ENCODE measurements at regions not wholly inside any gene's neighbourhood (a gene's known extent, or its start where the extent isn't known, plus 50 kb on each side); places are given as distances from the start of the nearest gene placed in this dataset.

- Histone ChIP-seq H3K4me1 (ENCODE audit: insufficient read depth, low read length) (peaks cover 3% of the 10 kb centered on the region), H3K36me3 (ENCODE audit: insufficient read depth, low read length) (no peaks in the 10 kb centered on the region), H3K27ac (ENCODE audit: low read depth, low read length) (no peak overlapping the region), H3K4me3 (ENCODE audit: insufficient read depth, low read depth, low read length) (no peak overlapping the region), H3K79me2 (ENCODE audit: insufficient read depth, low read length) (no peaks in the 10 kb centered on the region), H3K9ac (ENCODE audit: low read length) (no peak overlapping the region), H3K9me3 (ENCODE audit: insufficient read depth, low read depth, low read length) (no peaks in the 10 kb centered on the region), H3K4me2 (ENCODE audit: low read length) (no peak overlapping the region), H4K20me1 (ENCODE audit: insufficient read depth, low read length) (no peaks in the 10 kb centered on the region), H2AFZ (ENCODE audit: low read depth, low read length) (no peak overlapping the region), H3K27me3 (ENCODE audit: insufficient read depth, low read length) (no peaks in the 10 kb centered on the region)
- no peaks in the 10 kb centered on the region for H3K27me3 Mint-ChIP-seq (ENCODE audit: low read depth, unreplicated experiment)
- FAIRE-seq (no peak), DNase-seq (ENCODE audit: low read depth) (no peak)
- H3K9me3 Mint-ChIP-seq (ENCODE audit: unreplicated experiment): no peaks in the 10 kb centered on the region
- H3K27ac Mint-ChIP-seq (ENCODE audit: unreplicated experiment): no peak overlapping the region
- no peaks in the 10 kb centered on the region for H3K4me1 Mint-ChIP-seq (ENCODE audit: low read depth, unreplicated experiment)
- TF ChIP-seq EZH2 (IDR thresholded peaks at IDR 0.05; ENCODE audit: insufficient read depth, low read length) (no peak), CTCF (IDR thresholded peaks at IDR 0.05; ENCODE audit: insufficient read depth, low read depth, low read length) (no peak)
- no peaks in the 10 kb centered on the region for H3K36me3 Mint-ChIP-seq (ENCODE audit: low read depth, unreplicated experiment)
- H3K4me3 Mint-ChIP-seq (ENCODE audit: unreplicated experiment): no peak overlapping the region
Measured at GRCh38 chr5:112112346-112112745, 306.7 kb downstream of the EPB41L4A start.

GRCh38 chr5:112109331-112110007 is 309.6 kb downstream of the EPB41L4A start:
- Histone ChIP-seq H3K27me3 (ENCODE audit: insufficient read depth, low read length) (no peaks in the 10 kb centered on the region), H3K9ac (ENCODE audit: low read length) (no peak overlapping the region), H3K79me2 (ENCODE audit: insufficient read depth, low read length) (no peaks in the 10 kb centered on the region), H3K9me3 (ENCODE audit: insufficient read depth, low read depth, low read length) (no peaks in the 10 kb centered on the region), H3K27ac (ENCODE audit: low read depth, low read length) (no peak overlapping the region), H3K4me3 (ENCODE audit: insufficient read depth, low read depth, low read length) (no peak overlapping the region), H3K4me2 (ENCODE audit: low read length) (no peak overlapping the region), H4K20me1 (ENCODE audit: insufficient read depth, low read length) (no peaks in the 10 kb centered on the region), H3K4me1 (ENCODE audit: insufficient read depth, low read length) (peaks cover 3% of the 10 kb centered on the region), H2AFZ (ENCODE audit: low read depth, low read length) (no peak overlapping the region), H3K36me3 (ENCODE audit: insufficient read depth, low read length) (no peaks in the 10 kb centered on the region)
- peak; percentile 77 for DNase-seq (ENCODE audit: low read depth)
- Mint-ChIP-seq H3K36me3 (ENCODE audit: low read depth, unreplicated experiment) (no peaks in the 10 kb centered on the region), H3K27me3 (ENCODE audit: low read depth, unreplicated experiment) (no peaks in the 10 kb centered on the region), H3K9me3 (ENCODE audit: unreplicated experiment) (no peaks in the 10 kb centered on the region), H3K4me1 (ENCODE audit: low read depth, unreplicated experiment) (no peaks in the 10 kb centered on the region), H3K4me3 (ENCODE audit: unreplicated experiment) (no peak overlapping the region), H3K27ac (ENCODE audit: unreplicated experiment) (no peak overlapping the region)
- no peak for FAIRE-seq
- no peak for TF ChIP-seq EZH2 (IDR thresholded peaks at IDR 0.05; ENCODE audit: insufficient read depth, low read length)
- TF ChIP-seq CTCF (IDR thresholded peaks at IDR 0.05; ENCODE audit: insufficient read depth, low read depth, low read length): no peak

DNA sequence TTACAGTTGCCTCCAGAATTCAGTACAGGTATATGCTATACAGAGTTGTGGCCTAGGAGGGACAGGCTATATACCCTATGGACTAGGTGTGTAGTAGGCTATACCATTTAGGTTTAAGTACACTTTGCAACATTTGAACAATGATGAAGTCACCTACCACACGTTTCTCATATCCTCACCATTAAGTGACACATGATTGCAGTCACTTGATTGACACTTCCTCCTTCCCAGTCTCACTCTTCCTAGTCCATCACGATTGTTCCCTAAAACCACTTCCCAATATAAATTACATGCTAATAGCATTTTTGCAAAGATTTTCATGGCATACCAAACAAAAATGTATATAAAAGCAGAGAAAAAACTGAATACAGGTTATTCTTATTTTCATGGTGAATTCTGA is 312.2 kb downstream of the EPB41L4A start:
- Histone ChIP-seq H3K9ac (ENCODE audit: low read length) (no peak overlapping the region), H3K4me2 (ENCODE audit: low read length) (no peak overlapping the region), H3K27me3 (ENCODE audit: insufficient read depth, low read length) (no peaks in the 10 kb centered on the region), H4K20me1 (ENCODE audit: insufficient read depth, low read length) (no peaks in the 10 kb centered on the region), H3K9me3 (ENCODE audit: insufficient read depth, low read depth, low read length) (no peaks in the 10 kb centered on the region), H3K4me3 (ENCODE audit: insufficient read depth, low read depth, low read length) (no peak overlapping the region), H3K4me1 (ENCODE audit: insufficient read depth, low read length) (peaks cover 3% of the 10 kb centered on the region), H2AFZ (ENCODE audit: low read depth, low read length) (no peak overlapping the region), H3K79me2 (ENCODE audit: insufficient read depth, low read length) (no peaks in the 10 kb centered on the region), H3K27ac (ENCODE audit: low read depth, low read length) (no peak overlapping the region), H3K36me3 (ENCODE audit: insufficient read depth, low read length) (no peaks in the 10 kb centered on the region)
- Mint-ChIP-seq H3K36me3 (ENCODE audit: low read depth, unreplicated experiment) (no peaks in the 10 kb centered on the region), H3K4me1 (ENCODE audit: low read depth, unreplicated experiment) (no peaks in the 10 kb centered on the region), H3K27ac (ENCODE audit: unreplicated experiment) (no peak overlapping the region), H3K9me3 (ENCODE audit: unreplicated experiment) (no peaks in the 10 kb centered on the region), H3K27me3 (ENCODE audit: low read depth, unreplicated experiment) (no peaks in the 10 kb centered on the region), H3K4me3 (ENCODE audit: unreplicated experiment) (no peak overlapping the region)
- TF ChIP-seq CTCF (IDR thresholded peaks at IDR 0.05; ENCODE audit: insufficient read depth, low read depth, low read length): no peak
- no peak for TF ChIP-seq EZH2 (IDR thresholded peaks at IDR 0.05; ENCODE audit: insufficient read depth, low read length)
- FAIRE-seq (no peak), DNase-seq (ENCODE audit: low read depth) (no peak)

All from astrocyte (in vitro differentiated cells and primary cell).